MCF 10A (cell line): ENCODE measurements at regions not wholly inside any gene's neighbourhood (a gene's known extent, or its start where the extent isn't known, plus 50 kb on each side); places are given as distances from the start of the nearest gene placed in this dataset.

Experiments used
- BruUV-seq: library from RNA; stranded (reverse); fragments of 400-500 nt; replicated peaks from 2 replicates; lab custom pipeline; 2021; lab: Mats Ljungman, UMichigan
- CTCF ChIA-PET: fragments of 300-600 bp; sonication (Branson Sonifier 250); formaldehyde crosslinking; extraction: SDS; loops from one replicate; lab custom pipeline; 2021; ENCODE audit warnings: antibody characterized with exemption, inconsistent platforms; lab: Yijun Ruan, JAX
- POLR2A ChIA-PET: fragments of 300-600, 350-650 bp; sonication (Branson Sonifier 250); formaldehyde crosslinking; extraction: SDS; loops from one replicate; lab custom pipeline; 2020; ENCODE audit warnings: antibody characterized with exemption, inconsistent platforms; lab: Yijun Ruan, JAX
- DNase-seq: peaks from one replicate; pipeline ENCODE4 v3.0.0-alpha.2; 2018; ENCODE audit not compliant: unreplicated experiment
- H3K27ac Mint-ChIP-seq: one replicate; pipeline ENCODE4 v1.8.0; 2022; ENCODE audit warnings: mild to moderate bottlenecking, low read depth, mixed read lengths; ENCODE audit not compliant: unreplicated experiment
- H3K27me3 Mint-ChIP-seq: one replicate; pipeline ENCODE4 v1.8.0; 2022; ENCODE audit warnings: mixed read lengths; ENCODE audit not compliant: insufficient read depth, unreplicated experiment
- H3K36me3 Mint-ChIP-seq: one replicate; pipeline ENCODE4 v1.8.0; 2022; ENCODE audit warnings: mild to moderate bottlenecking, moderate library complexity, mixed read lengths; ENCODE audit not compliant: insufficient read depth, unreplicated experiment
- H3K4me1 Mint-ChIP-seq: one replicate; pipeline ENCODE4 v1.8.0; 2022; ENCODE audit warnings: mixed read lengths; ENCODE audit not compliant: insufficient read depth, unreplicated experiment
- H3K4me3 Mint-ChIP-seq: one replicate; pipeline ENCODE4 v1.8.0; 2022; ENCODE audit warnings: mild to moderate bottlenecking, moderate library complexity, mixed read lengths; ENCODE audit not compliant: unreplicated experiment
- H3K9me3 Mint-ChIP-seq: one replicate; pipeline ENCODE4 v1.8.0; 2022; ENCODE audit warnings: mixed read lengths; ENCODE audit not compliant: unreplicated experiment
- intact Hi-C: fragments of 100-400 bp; cut with micrococcal nuclease; formaldehyde crosslinking; loops from 2 replicates; pipeline ENCODE4 v1.14.1; 2022
- TF ChIP-seq, protein P1 (sequence below): fragments of 200-600 bp; IDR thresholded peaks from one replicate; pipeline ENCODE4 v1.8.0; 2022; ENCODE audit warnings: antibody characterized with exemption, mild to moderate bottlenecking; ENCODE audit not compliant: unreplicated experiment

- Mint-ChIP-seq H3K4me1 (peaks cover 44% of the 10 kb centered on the region), H3K36me3 (no peaks in the 10 kb centered on the region), H3K27ac (peak overlapping the region; percentile 84), H3K4me3 (no peak overlapping the region), H3K9me3 (peaks cover 12% of the 10 kb centered on the region), H3K27me3 (no peaks in the 10 kb centered on the region)
- ChIA-PET POLR2A (interaction anchor here (0.6 to 8.0 kb wide), 37 partner anchors 10 to 376 kb away, joined by 3 to 156 read pairs (median 5); partner anchors contain the start of genes BCAR3 and FNBP1L), CTCF (interaction anchor here (0.5 to 11.3 kb wide), 49 partner anchors 9 to 509 kb away, joined by 3 to 250 read pairs (median 12); partner anchors contain the start of gene BCAR3)
- intact Hi-C loops: loop anchor here (1.0 to 10.0 kb wide), 2 partner anchors 31 to 58 kb away; no protein-coding TSS in a partner anchor
- BruUV-seq: no TSS peak
- peak; percentile 51 for DNase-seq
- TF ChIP-seq, protein P1, sequence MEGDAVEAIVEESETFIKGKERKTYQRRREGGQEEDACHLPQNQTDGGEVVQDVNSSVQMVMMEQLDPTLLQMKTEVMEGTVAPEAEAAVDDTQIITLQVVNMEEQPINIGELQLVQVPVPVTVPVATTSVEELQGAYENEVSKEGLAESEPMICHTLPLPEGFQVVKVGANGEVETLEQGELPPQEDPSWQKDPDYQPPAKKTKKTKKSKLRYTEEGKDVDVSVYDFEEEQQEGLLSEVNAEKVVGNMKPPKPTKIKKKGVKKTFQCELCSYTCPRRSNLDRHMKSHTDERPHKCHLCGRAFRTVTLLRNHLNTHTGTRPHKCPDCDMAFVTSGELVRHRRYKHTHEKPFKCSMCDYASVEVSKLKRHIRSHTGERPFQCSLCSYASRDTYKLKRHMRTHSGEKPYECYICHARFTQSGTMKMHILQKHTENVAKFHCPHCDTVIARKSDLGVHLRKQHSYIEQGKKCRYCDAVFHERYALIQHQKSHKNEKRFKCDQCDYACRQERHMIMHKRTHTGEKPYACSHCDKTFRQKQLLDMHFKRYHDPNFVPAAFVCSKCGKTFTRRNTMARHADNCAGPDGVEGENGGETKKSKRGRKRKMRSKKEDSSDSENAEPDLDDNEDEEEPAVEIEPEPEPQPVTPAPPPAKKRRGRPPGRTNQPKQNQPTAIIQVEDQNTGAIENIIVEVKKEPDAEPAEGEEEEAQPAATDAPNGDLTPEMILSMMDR: peak; percentile 25
Measured at GRCh38 chr1:93813076-93813475, 65.9 kb downstream of the DNTTIP2 start.

DNA sequence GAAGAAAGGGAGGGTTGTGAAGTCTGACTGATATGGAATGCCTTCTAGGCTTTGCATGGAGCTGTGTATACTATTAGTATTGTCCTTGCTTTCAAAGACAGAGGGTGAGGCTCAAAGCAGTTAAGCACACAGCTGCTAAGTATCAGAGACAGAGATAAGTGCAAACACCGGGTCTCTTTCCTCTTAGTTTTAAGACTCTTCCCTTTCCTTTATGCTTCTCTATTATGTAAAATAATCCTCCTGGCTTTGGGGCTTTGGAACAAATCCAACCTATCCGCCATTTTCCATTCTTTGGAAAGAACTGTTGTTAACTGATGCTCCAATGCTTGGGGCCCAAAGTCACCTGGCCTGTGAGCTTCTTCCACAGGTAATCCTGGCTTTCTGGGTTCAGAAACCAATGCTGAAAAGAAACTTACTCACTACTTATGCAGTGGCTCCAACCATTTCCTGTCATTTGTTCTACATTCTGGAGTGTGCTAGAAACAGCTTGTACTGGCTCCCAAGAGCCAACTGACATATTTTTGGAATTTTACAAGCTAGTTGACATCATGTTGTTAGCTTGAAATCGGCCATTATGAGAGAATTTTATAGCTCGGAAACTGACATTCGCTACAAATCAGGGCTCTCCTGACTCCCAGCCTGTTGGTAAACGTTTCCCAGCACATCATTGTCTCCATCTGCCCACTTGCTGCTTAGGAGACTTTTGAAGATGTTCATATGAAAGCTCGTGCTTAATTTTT lies 67.5 kb downstream of the DNTTIP2 start:
- no TSS peak for BruUV-seq

DNA sequence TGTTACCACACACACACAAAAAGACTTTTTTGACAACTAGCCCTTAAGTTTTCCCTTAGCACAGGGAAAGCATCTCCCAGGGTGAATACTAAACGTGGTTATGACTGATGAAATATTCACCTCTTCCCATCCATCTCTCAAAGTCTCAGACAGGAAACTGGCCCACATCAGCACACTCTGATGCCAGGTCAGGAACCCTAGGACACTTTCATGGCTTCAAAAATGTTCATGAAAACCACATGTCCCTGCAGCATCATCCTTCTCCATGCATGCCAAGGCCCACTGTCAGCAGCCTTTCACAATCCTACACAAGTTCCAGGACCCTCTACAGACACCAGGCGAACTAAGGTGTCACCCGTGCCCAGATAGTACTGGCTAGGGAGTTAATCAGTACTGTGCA lies 68.7 kb downstream of the DNTTIP2 start:
- Mint-ChIP-seq H3K36me3 (no peaks in the 10 kb centered on the region), H3K9me3 (peaks cover 12% of the 10 kb centered on the region), H3K4me3 (no peak overlapping the region), H3K4me1 (peaks cover 38% of the 10 kb centered on the region), H3K27ac (no peak overlapping the region), H3K27me3 (no peaks in the 10 kb centered on the region)
- no peak for DNase-seq
- TF ChIP-seq, protein P1: no peak
- POLR2A ChIA-PET: interaction anchor here (0.6 to 5.1 kb wide), 3 partner anchors 31 to 125 kb away, joined by 3 to 56 read pairs (median 5); no protein-coding TSS in a partner anchor
- CTCF ChIA-PET: interaction anchor here (5.1 to 9.5 kb wide), 2 partner anchors 139 to 179 kb away, joined by 57 to 250 read pairs; no protein-coding TSS in a partner anchor
- no TSS peak for BruUV-seq
- intact Hi-C loops: loop anchor here (10.0 kb wide), 1 partner anchor 56 kb away; no protein-coding TSS in a partner anchor

More for the DNA sequence above, 67.5 kb downstream of the DNTTIP2 start:
- Mint-ChIP-seq H3K27ac (no peak overlapping the region), H3K36me3 (no peaks in the 10 kb centered on the region), H3K9me3 (peaks cover 12% of the 10 kb centered on the region), H3K27me3 (no peaks in the 10 kb centered on the region), H3K4me1 (peaks cover 28% of the 10 kb centered on the region), H3K4me3 (no peak overlapping the region)
- CTCF ChIA-PET: interaction anchor here (0.7 to 11.3 kb wide), 11 partner anchors 31 to 374 kb away, joined by 3 to 250 read pairs (median 5); partner anchors contain the start of gene BCAR3
- POLR2A ChIA-PET: interaction anchor here (1.1 to 8.0 kb wide), 10 partner anchors 9 to 195 kb away, joined by 3 to 156 read pairs (median 20); partner anchors contain the start of gene BCAR3
- intact Hi-C loops: loop anchor here (10.0 kb wide), 1 partner anchor 57 kb away; no protein-coding TSS in a partner anchor
- DNase-seq: no peak
- TF ChIP-seq, protein P1: no peak

GRCh38 chr1:93808871-93809270 lies 70.1 kb downstream of the DNTTIP2 start:
- intact Hi-C loops: no loop called here
- H3K27ac Mint-ChIP-seq: no peak overlapping the region

More at GRCh38 chr1:93808871-93809270, 70.1 kb downstream of the DNTTIP2 start:
- Mint-ChIP-seq H3K36me3 (no peaks in the 10 kb centered on the region), H3K4me3 (no peak overlapping the region), H3K27me3 (no peaks in the 10 kb centered on the region), H3K4me1 (peaks cover 45% of the 10 kb centered on the region), H3K9me3 (peaks cover 12% of the 10 kb centered on the region)
- ChIA-PET CTCF (interaction anchor here (1.9 kb wide), 1 partner anchor 180 kb away, joined by 4 read pairs; no protein-coding TSS in a partner anchor), POLR2A (no interaction called here)
- TF ChIP-seq, protein P1: no peak
- no peak for DNase-seq
- BruUV-seq: no TSS peak
